SK-N-SH (cell line): ENCODE measurements at regions not wholly inside any gene's neighbourhood (a gene's known extent, or its start where the extent isn't known, plus 50 kb on each side); places are given as distances from the start of the nearest gene placed in this dataset.

Experiments
- CTCF ChIA-PET: fragments of 300-600, 350-600 bp; formaldehyde crosslinking; extraction: SDS; loops from one replicate; lab custom pipeline; 2021; lab: Yijun Ruan, JAX
- POLR2A ChIA-PET: fragments of 350-600 bp; sonication (Branson Sonifier 250); formaldehyde crosslinking; extraction: SDS; loops from one replicate; lab custom pipeline; 2020; ENCODE audit warnings: antibody characterized with exemption, inconsistent platforms; lab: Yijun Ruan, JAX
- DNase-seq: peaks from one replicate; pipeline ENCODE4 v3.0.0; 2012
- H2AFZ ChIP-seq: fragments of 200-600 bp; sonication (generic); 2 replicates; pipeline ENCODE4 v1.8.1; 2016; ENCODE audit warnings: antibody characterized with exemption, mild to moderate bottlenecking, low read depth
- H3F3A ChIP-seq: fragments of 200-600 bp; sonication (generic); replicated peaks from 2 replicates; pipeline ENCODE3; 2016; ENCODE audit warnings: antibody characterized with exemption, mild to moderate bottlenecking; ENCODE audit not compliant: insufficient read depth
- H3K27ac ChIP-seq, 2 experiments: fragments of 200-500 bp in 1 of 2; fragments of 200-600 bp in 1 of 2; sonication (Bioruptor generic) in 1 of 2; sonication (generic), shearing (Covaris generic) in 1 of 2; 2 replicates each; pipeline versions ENCODE4 v1.5.1 to v1.6.1; 2014 to 2016; ENCODE audit warnings: low read depth in 2 of 2, inconsistent platforms in 1 of 2, low read length in 1 of 2, mild to moderate bottlenecking in 1 of 2, mixed read lengths in 1 of 2
- H3K27me3 ChIP-seq: fragments of 200-600 bp; sonication (generic), shearing (Covaris generic); 2 replicates; pipeline ENCODE4 v1.6.1; 2016; ENCODE audit warnings: mixed run types; ENCODE audit not compliant: insufficient read depth
- H3K36me3 ChIP-seq, 2 experiments: fragments of 200-500 bp in 1 of 2; fragments of 200-600 bp in 1 of 2; sonication (Bioruptor generic) in 1 of 2; sonication (generic) in 1 of 2; replicated peaks in 1 of 2; 2 replicates each; pipeline versions ENCODE3 to v1.5.1; 2014 to 2016; ENCODE audit warnings: low read length in 1 of 2, mild to moderate bottlenecking in 1 of 2; ENCODE audit not compliant: insufficient read depth in 2 of 2, control insufficient read depth in 1 of 2
- H3K4me1 ChIP-seq, 2 experiments: fragments of 200-500 bp in 1 of 2; fragments of 200-600 bp in 1 of 2; sonication (Bioruptor generic) in 1 of 2; sonication (generic), shearing (Covaris generic) in 1 of 2; 2 replicates each; pipeline versions ENCODE4 v1.5.1 to v1.6.1; 2014 to 2016; ENCODE audit warnings: low read depth in 1 of 2, low read length in 1 of 2, mixed run types in 1 of 2; ENCODE audit not compliant: insufficient read depth in 2 of 2, control insufficient read depth in 1 of 2
- H3K4me2 ChIP-seq: fragments of 200-600 bp; sonication (generic), shearing (Covaris generic); 2 replicates; pipeline ENCODE4 v1.6.1; 2017; ENCODE audit warnings: mixed run types
- H3K4me3 ChIP-seq, 2 experiments: fragments of 200-500 bp in 1 of 2; fragments of 200-600 bp in 1 of 2; sonication (Bioruptor generic) in 1 of 2; sonication (generic), shearing (Covaris generic) in 1 of 2; 2 replicates each; pipeline versions ENCODE4 v1.5.1 to v1.8.1; 2014 to 2016; ENCODE audit warnings: low read depth in 2 of 2, inconsistent platforms in 1 of 2, low read length in 1 of 2, mild to moderate bottlenecking in 1 of 2, mixed read lengths in 1 of 2, moderate library complexity in 1 of 2
- H3K79me2 ChIP-seq: fragments of 200-600 bp; sonication (generic); 2 replicates; pipeline ENCODE4 v1.8.1; 2017; ENCODE audit warnings: mild to moderate bottlenecking; ENCODE audit not compliant: insufficient read depth
- H3K9ac ChIP-seq: fragments of 200-600 bp; sonication (generic); 2 replicates; pipeline ENCODE4 v1.6.1; 2017; ENCODE audit warnings: mixed run types
- H3K9me2 ChIP-seq: fragments of 200-600 bp; sonication (generic); 2 replicates; pipeline ENCODE4 v1.6.1; 2017; ENCODE audit warnings: mixed run types
- H3K9me3 ChIP-seq: fragments of 200-600 bp; sonication (generic); 2 replicates; pipeline ENCODE4 v1.6.1; 2017; ENCODE audit warnings: mixed run types, mild to moderate bottlenecking, moderate library complexity
- H4K20me1 ChIP-seq: fragments of 200-600 bp; sonication (generic); 2 replicates; pipeline ENCODE4 v1.6.1; 2017; ENCODE audit warnings: mild to moderate bottlenecking, mixed run types; ENCODE audit not compliant: insufficient read depth
- CHD2 ChIP-seq: fragments of 150-350 bp; IDR thresholded peaks from 2 replicates; pipeline ENCODE4 v1.6.1; 2018; ENCODE audit warnings: low read length; ENCODE audit not compliant: partially characterized antibody
- CTCF ChIP-seq: fragments of 200-600 bp; sonication (generic); IDR thresholded peaks from 2 replicates; pipeline ENCODE4 v1.6.1; 2017; ENCODE audit warnings: antibody characterized with exemption, mild to moderate bottlenecking, moderate library complexity
- ELF1 ChIP-seq: IDR thresholded peaks from 2 replicates; pipeline ENCODE4 v1.4.0; 2012
- EP300 ChIP-seq, 2 experiments: IDR thresholded peaks; 2 replicates each; pipeline versions ENCODE4 v1.4.0 to v1.6.1; 2012; ENCODE audit warnings: borderline replicate concordance in 1 of 2, low read depth in 1 of 2, low read length in 1 of 2
- MXI1 ChIP-seq: IDR thresholded peaks from 2 replicates; pipeline ENCODE4 v1.6.1; 2012; ENCODE audit warnings: mild to moderate bottlenecking, low read depth, low read length, improper control_type of control experiment
- PBX3 ChIP-seq: IDR thresholded peaks from 2 replicates; pipeline ENCODE4; 2012
- RCOR1 ChIP-seq: fragments of 150-350 bp; IDR thresholded peaks from 2 replicates; pipeline ENCODE4 v1.6.1; 2017; ENCODE audit warnings: antibody characterized with exemption, low read length
- RFX5 ChIP-seq: IDR thresholded peaks from 2 replicates; pipeline ENCODE4 v1.6.1; 2012; ENCODE audit warnings: mild to moderate bottlenecking, improper control_type of control experiment, low read length
- SMC3 ChIP-seq: IDR thresholded peaks from 2 replicates; pipeline ENCODE4 v1.6.1; 2012; ENCODE audit warnings: low read depth, low read length, improper control_type of control experiment
- TAF1 ChIP-seq: IDR thresholded peaks from 2 replicates; pipeline ENCODE4 v1.6.1; 2012; ENCODE audit warnings: low read depth, mild to moderate bottlenecking, low read length, moderate library complexity, borderline replicate concordance
- TCF12 ChIP-seq: IDR thresholded peaks from 2 replicates; pipeline ENCODE4 v1.4.0; 2012
- TEAD4 ChIP-seq: IDR thresholded peaks from 2 replicates; pipeline ENCODE4 v1.4.0; 2012; ENCODE audit warnings: mild to moderate bottlenecking, borderline replicate concordance; ENCODE audit not compliant: insufficient read depth
- USF1 ChIP-seq: IDR thresholded peaks from 2 replicates; pipeline ENCODE4 v1.4.0; 2012; ENCODE audit warnings: low read depth, borderline replicate concordance
- YY1 ChIP-seq: IDR thresholded peaks from 2 replicates; pipeline ENCODE4 v1.4.0; 2012; ENCODE audit warnings: low read depth, mild to moderate bottlenecking
- WGBS: methylation state at CpG from one replicate; pipeline ENCODE4 v1.1.6; 2017; ENCODE audit warnings: low lambda C conversion rate; 5-methylcytosine and 5-hydroxymethylcytosine counted together

- H3K4me1 ChIP-seq = peaks cover 0 to 5% of the 10 kb centered on the region in 2 experiments; a peak in 1 of 4 replicates
- no peak overlapping the region for H2AFZ ChIP-seq
- DNase-seq = no peak
- POLR2A ChIA-PET = no interaction called here
- TF ChIP-seq ELF1 (no peak), CHD2 (no peak), RFX5 (no peak), RCOR1 (no peak), CTCF (no peak), TEAD4 (no peak), EP300 (IDR thresholded peaks at IDR 0.05; ENCODE audit: borderline replicate concordance in 1 of 2, low read depth in 1 of 2, low read length in 1 of 2) (no peak), YY1 (no peak), PBX3 (no peak), MXI1 (no peak), TCF12 (no peak)
- no peaks in the 10 kb centered on the region for H3F3A ChIP-seq
- H3K9me3 ChIP-seq = no peaks in the 10 kb centered on the region
- no peaks in the 10 kb centered on the region for H3K79me2 ChIP-seq
- H3K36me3 ChIP-seq = no peaks in the 10 kb centered on the region
- whole genome bisulfite sequencing = 58% methylated on average over 4 of the region's 5 CpGs
- no peak overlapping the region for H3K4me2 ChIP-seq
- no peak overlapping the region for H3K9ac ChIP-seq
- no peak overlapping the region for H3K4me3 ChIP-seq
- H3K27me3 ChIP-seq = no peaks in the 10 kb centered on the region
- no peaks in the 10 kb centered on the region for H3K9me2 ChIP-seq
- H4K20me1 ChIP-seq = no peaks in the 10 kb centered on the region
- no peak overlapping the region for H3K27ac ChIP-seq
- CTCF ChIA-PET = interaction anchor here (0.8 to 0.9 kb wide), 2 partner anchors 21 to 45 kb away, joined by 3 read pairs; no protein-coding TSS in a partner anchor
Measured at GRCh38 chr1:168977618-168978017, 128.9 kb upstream of the ATP1B1 start.

- Histone ChIP-seq H3K9ac (no peak overlapping the region), H3K4me1 (no peaks in the 10 kb centered on the region), H3K36me3 (no peaks in the 10 kb centered on the region), H4K20me1 (no peaks in the 10 kb centered on the region), H3K4me3 (no peak overlapping the region), H2AFZ (no peak overlapping the region), H3K27ac (no peak overlapping the region), H3K27me3 (no peaks in the 10 kb centered on the region), H3F3A (no peaks in the 10 kb centered on the region), H3K9me3 (no peaks in the 10 kb centered on the region), H3K9me2 (no peaks in the 10 kb centered on the region), H3K79me2 (no peaks in the 10 kb centered on the region), H3K4me2 (no peak overlapping the region)
- ChIA-PET POLR2A (no interaction called here), CTCF (interaction anchor here (1.0 kb wide), 1 partner anchor 8 kb away, joined by 5 read pairs; no protein-coding TSS in a partner anchor)
- TF ChIP-seq SMC3 = no peak
- TF ChIP-seq YY1 = no peak
- no peak for TF ChIP-seq TAF1
- no peak for TF ChIP-seq USF1
- 82% methylated on average over 4 of the region's 4 CpGs for WGBS
- DNase-seq = no peak
Measured at GRCh38 chr1:168979276-168979675, 127.2 kb upstream of the ATP1B1 start.
